Thyroid gland (tissue), 4 donors: ENCODE measurements at regions not wholly inside any gene's neighbourhood (a gene's known extent, or its start where the extent isn't known, plus 50 kb on each side); places are given as distances from the start of the nearest gene placed in this dataset.

Source experiments
- POLR2A ChIP-seq, 2 donors: fragments of 450-650 bp; IDR thresholded peaks; one replicate each; pipeline ENCODE4 v1.6.1; 2017; ENCODE audit warnings: antibody characterized with exemption in 2 of 2, mild to moderate bottlenecking in 2 of 2, moderate library complexity in 1 of 2
- TF ChIP-seq, protein P1 (sequence below), 6 experiments: fragments of 200-600 bp in 3 of 6; fragments of 450-650 bp in 3 of 6; sonication (generic) in 3 of 6; IDR thresholded peaks; one replicate each; pipeline ENCODE4 v1.5.1; 2016 to 2019; ENCODE audit warnings: antibody characterized with exemption in 6 of 6, mild to moderate bottlenecking in 2 of 6, inconsistent platforms in 1 of 6, moderate library complexity in 1 of 6

DNA sequence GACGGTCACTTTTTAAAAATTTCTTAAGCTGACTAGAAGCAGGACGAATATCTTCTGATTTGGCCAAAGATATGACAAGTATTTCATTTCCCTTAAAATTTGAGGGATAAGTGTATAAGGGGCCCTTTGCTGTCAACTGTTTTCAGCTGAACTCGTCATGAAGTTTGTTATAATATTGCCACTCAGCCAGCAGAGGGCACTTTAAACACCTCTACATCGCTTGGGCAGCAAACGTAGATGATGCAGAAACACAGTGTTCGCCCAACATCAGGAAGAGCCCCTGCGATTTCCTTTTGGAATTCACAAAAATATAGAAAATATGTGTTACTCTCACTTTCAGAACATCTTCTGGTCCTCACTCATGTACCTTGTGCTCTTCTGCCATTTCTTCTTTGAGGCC is 435.7 kb upstream of the FMR1 start:
- TF ChIP-seq, protein P1, sequence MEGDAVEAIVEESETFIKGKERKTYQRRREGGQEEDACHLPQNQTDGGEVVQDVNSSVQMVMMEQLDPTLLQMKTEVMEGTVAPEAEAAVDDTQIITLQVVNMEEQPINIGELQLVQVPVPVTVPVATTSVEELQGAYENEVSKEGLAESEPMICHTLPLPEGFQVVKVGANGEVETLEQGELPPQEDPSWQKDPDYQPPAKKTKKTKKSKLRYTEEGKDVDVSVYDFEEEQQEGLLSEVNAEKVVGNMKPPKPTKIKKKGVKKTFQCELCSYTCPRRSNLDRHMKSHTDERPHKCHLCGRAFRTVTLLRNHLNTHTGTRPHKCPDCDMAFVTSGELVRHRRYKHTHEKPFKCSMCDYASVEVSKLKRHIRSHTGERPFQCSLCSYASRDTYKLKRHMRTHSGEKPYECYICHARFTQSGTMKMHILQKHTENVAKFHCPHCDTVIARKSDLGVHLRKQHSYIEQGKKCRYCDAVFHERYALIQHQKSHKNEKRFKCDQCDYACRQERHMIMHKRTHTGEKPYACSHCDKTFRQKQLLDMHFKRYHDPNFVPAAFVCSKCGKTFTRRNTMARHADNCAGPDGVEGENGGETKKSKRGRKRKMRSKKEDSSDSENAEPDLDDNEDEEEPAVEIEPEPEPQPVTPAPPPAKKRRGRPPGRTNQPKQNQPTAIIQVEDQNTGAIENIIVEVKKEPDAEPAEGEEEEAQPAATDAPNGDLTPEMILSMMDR (IDR thresholded peaks at IDR 0.05), result no peak
- TF ChIP-seq POLR2A (IDR thresholded peaks at IDR 0.05), result no peak
